HG03045 (cell line): ENCODE measurements at regions not wholly inside any gene's neighbourhood (a gene's known extent, or its start where the extent isn't known, plus 50 kb on each side); places are given as distances from the start of the nearest gene placed in this dataset.
"Not testable (repeated sequence)": the region's sequence is repeated elsewhere in the genome, so short reads cannot be mapped to it uniquely, and the experiment has no call there.

Source experiments
- ATAC-seq: cut with Tn5 transposase; IDR thresholded peaks from one replicate; pipeline ENCODE4 v1.9.1; 2021; ENCODE audit warnings: mild to moderate bottlenecking, moderate library complexity; ENCODE audit not compliant: unreplicated experiment

DNA sequence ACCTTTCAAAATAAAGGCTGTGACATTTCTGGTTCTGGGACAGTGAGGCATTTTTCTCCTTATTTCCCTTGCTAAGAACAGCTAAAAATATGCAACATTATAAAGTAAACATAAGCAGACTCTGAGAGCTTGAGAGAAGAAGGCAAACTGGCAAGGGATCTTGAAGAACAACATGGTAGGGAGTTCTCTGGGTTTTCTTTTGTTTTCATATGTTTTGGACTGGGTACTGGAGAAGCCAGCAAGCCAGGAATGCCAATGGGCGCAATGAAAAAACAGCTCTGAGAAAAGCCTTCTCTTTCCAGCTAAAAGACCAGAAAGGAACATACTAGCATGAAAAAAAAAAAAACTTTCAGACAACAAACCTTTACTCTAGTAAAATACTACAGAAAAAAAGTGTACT lies 351.4 kb upstream of the HS6ST1 start:
- ATAC-seq: no peak

DNA sequence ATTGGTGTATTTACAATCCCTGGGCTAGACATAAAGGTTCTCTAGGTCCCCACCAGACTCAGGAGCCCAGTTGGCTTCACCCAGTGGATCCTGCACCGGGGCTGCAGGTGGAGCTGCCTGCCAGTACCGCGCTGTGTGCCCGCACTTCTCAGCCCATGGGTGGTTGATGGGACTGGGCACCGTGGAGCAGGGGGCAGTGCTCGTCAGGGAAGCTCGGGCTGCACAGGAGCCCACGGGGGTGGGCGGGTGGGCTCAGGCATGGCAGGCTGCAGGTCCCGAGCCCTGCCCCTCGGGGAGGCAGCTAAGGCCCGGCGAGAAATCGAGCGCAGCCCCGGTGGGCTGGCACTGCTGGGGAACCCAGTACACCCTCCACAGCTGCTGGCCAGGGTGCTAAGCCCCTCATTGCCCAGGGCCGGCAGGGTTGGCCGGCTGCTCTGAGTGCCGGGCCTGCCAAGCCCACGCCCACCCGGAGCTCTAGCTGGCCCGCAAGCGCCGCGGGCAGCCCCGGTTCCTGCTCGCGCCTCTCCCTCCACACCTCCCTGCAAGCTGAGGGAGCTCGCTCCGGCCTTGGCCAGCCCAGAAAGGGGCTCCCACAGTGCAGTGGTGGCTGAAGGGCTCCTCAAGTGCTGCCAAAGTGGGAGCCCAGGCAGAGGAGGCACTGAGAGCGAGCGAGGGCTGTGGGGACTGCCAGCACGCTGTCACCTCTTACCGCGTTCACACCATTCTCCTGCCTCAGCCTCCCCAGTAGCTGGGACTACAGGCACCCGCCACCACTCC lies 353.5 kb upstream of the HS6ST1 start:
- not testable (repeated sequence) for ATAC-seq

DNA sequence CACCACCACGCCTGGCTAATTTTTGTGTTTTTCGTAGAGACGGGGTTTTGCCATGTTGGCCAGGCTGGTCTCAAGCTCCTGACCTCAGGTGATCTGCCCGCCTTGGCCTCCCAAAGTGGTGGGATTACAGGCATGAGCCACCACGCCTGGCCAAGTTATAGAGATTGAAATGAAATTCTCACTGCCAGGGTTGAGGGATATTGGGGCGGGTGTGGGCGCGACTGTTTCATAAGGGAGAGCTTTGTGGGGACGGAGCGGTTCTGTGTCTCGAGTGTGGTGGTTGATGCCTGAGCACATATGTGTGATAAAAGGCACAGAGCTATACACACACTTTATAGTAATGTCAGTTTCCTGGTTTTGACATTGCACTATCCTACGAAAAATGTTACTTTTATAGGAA lies 361.0 kb upstream of the HS6ST1 start:
- not testable (repeated sequence) for ATAC-seq

DNA sequence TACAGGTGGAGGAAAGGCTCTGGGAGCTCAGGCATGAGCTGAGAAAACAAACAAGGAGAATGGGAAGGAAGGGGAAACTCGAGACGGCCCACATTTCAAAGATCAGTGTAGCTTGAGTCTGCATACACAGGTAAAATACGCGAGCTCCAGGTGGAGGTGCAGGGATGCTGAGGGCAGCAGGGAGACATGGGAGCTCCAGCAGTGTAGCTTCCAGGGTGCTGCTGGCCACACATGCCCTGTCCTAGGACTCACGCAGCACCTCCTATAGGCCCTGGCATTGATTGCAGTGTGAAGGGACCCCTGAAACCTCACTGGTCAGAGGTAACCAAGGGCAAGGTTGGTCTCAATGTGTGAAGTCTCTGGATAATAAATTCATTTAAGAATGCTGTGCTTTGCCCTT lies 362.8 kb upstream of the HS6ST1 start:
- no peak for ATAC-seq

DNA sequence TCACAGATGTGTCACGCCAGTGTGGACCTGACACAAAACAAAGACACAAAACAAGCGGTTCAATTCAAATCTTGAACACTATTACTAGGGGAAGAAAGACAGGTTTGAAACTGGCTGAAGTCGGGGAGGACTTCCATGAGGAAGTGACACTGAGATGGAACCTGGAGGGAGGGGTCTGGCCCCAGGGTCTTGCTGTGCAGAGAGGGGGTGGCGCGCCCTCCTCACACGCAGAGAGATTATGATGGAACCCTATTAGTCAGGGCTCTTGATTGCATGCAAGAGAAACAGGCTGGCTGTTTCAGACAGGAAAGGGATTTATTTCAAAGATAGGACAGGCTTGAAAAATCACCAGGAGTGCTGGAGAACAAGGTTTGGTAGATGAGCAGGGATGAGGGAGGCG lies 363.6 kb upstream of the HS6ST1 start:
- ATAC-seq: no peak

DNA sequence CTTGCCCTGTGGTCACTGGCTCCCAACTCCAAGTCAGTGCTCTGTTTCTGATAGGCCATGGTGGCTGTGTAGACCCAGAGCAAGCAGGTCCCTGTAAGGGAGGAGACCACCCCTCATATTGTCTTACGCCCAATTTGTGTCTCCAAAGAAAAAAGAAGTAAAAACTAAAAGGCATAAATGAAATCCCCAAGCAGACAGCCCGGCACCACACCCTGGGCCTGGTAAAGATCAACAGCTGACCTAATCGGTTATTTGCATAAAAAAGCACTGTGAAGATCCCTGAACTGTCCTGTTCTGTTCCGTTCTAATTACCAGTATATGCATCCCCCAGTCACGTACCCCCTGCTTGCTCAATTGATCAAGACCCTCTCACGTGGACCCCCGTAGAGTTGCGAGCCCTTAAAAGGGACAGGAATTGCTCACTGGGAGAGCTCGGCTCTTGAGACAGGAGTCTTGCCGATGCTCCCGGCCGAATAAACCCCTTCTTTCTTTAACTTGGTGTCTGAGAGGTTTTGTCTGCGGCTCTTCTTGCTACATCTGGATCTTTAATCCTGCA lies 364.1 kb upstream of the HS6ST1 start:
- ATAC-seq: no peak

DNA sequence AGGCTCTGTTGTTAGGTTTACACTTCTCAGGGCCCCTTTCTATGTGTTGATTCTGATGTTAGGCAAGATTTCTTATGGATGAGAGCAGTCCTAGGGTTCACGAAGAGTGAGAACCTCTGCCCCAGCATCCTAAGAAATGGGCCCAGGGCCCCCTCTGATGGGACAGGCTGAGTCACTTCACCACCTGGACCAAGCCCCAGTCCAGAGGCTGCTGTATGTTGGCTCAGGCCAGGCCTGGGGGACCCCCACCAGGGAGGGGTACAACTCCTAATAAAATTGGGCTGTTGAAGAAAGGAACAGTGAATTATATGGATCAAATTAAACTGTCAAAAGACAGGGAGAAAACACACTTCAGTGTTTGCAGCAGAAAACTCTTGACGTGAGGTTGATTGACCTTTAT lies 365.9 kb upstream of the HS6ST1 start:
- ATAC-seq: no peak

DNA sequence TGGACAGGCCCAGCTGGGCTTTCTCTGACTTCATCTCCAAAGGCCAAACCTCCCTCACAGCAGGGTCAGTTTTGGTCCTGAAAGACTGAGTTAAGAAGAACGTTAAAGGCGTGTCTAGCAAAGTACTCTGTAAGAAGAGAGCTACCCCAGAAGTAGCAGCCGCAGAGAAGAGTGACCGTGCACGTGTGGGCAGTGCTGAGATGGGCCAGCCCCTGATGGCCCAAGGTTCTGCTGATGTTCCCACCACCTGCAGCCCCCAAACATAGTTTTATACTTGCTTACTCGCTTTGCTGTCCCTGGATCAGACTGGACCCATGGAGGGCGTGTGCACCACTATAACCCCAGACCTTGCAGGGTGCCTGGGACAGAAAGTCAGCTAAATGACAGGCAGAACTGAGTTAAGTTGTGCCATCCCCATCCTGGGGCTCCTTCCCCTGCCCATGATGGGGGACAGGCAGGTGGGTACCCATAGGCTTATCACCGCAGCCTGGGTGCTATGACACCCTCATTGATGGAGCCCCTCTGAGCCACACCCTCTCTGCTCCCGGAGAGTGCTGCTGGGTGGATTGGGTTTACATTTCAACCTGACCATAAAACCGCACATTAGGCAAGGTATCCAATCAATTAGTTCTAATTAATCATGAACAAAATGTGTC lies 367.3 kb upstream of the HS6ST1 start:
- no peak for ATAC-seq

DNA sequence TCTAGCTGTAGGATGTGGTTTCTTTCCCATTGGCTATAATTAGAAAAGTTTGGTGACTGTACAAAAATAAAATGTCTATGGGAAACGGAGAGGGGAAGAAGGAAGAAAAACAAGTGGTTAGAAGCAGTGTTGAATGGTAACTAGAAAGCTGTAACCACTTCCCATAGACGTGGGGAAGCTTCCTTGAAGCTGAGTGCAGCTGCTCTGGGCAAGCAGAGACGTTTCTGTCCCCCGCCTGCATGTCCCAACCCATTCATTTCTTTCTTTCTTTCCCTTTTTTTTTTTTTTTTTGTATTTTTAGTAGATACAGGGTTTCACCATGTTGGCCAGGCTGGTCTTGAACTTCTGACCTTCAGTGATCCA lies 367.8 kb upstream of the HS6ST1 start:
- ATAC-seq: no peak

DNA sequence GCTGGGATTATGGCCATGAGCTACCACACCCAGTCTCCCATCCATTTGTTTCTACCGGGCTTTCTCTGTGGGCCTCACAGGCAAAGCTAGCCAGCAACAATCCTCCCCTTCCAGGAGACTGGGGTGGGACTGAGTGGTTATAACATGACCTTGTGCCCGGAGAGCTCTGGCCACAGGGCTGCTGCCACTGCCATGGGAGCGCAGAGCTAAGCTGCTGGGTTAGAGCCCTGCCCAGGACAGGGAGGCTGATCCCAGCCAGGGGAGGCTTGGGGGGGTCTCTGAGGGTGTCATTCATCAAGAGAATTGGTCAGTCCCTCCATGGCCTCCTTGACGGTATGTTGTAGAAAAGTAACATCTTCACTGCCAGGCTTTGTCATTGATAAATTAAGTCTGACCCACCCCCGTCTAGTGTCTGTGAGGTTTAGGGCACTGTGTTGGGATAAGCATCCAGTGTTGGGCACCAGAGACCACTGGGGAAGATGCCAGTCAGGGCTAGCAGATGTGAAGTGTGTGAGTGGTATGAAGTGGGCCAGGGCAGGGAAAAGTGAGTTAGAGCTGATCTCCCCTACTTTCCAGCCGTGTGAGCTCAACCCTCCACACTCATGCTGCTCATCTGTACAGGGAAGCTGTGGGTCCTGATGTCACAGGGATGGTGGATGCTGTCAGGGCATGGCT lies 368.4 kb upstream of the HS6ST1 start:
- no peak for ATAC-seq

DNA sequence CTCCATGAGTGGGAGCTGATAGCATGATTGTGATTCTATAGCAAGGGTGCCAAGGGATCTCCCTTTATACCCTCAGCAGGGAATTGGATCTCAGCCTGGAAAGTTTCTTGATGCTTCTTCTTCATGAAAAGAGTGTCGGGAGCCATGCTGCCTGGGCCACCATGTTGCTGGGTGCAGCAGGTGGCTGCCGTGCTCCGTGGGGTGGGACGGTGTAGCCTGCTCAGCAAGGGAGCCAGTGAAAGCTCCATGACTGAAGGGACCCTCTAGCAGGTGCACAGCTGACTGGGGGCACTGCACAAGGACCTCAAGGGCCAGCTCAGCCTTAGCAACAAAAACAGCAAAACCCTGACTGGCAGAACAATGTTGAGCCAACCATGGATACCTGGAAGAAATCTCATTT lies 368.9 kb upstream of the HS6ST1 start:
- no peak for ATAC-seq

DNA sequence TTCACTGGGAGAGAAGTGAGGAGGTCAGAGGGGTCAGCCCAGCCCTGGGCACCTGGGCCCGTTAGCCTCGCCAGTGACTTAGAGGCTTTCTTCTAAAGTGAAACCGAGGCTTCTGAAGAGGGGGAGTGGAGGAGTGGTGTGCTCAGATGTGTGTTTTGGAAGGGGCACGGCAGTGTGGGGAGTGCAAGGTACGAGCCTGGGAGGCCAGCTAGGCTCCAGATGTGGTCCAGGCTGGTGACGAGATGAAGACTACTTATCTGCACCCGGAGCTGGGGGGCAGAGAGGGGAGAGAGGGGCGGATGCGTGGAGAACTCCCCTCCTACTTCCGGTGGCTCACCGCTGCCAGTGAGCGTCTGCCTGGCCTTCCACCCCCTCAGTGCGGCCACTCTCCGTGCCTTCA lies 371.3 kb upstream of the HS6ST1 start:
- no peak for ATAC-seq

DNA sequence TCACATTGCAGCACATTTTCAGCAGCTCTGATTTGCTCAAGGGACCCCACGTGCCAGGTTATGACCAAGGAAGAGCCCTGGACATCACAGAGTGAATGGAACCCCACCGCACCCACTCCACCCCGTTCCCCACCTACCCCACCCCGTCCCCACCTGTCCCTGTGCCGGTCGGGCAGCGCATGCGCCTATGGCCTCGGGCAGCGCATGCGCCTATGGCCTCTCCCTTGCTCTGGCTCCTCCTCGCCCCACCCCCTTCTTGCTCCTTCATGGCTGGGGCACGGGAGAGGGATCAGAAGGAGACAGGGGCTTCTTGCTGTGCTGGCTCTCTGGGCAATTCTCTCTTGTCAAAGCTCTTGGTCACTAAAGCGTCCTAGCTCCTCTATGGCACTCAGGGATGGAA lies 371.8 kb upstream of the HS6ST1 start:
- no peak for ATAC-seq

DNA sequence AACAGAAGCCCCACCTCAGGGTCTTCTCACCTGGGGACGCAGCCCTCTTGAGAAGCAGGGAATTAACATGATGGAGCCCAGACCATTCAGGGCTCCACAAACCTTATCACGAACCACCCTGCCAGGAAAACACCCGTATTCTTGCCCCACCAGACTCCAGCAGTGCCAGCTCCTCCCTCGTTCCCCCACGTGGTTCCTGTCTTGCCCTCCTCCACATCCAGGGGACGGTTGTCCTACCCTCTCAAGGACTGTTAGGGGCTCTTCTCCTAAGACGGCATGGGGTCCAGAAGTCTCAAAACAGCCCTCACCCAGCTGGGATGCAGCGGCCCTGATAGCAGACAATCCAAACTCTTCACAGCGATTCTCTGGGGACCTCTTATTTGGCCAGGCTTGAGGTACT lies 372.2 kb upstream of the HS6ST1 start:
- ATAC-seq: no peak

DNA sequence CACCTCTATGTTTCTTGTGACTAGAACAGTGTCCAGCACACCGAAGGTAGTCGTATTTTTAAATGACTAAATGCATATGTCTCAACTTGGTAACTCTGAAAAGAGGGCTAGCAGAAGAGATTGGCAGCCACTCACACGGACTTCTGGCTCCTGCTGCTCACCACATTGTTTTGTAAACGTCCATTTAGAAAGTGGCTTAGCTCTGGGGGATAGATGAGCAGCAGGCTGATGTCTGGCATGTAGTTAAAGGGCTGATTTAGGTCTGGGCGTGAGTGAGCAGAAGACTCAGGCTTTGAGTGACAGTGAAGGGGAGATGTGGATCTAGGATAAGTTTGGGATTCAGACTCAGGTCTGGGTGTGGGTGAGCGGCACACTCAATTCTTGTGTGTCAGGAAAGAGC lies 372.9 kb upstream of the HS6ST1 start:
- no peak for ATAC-seq

DNA sequence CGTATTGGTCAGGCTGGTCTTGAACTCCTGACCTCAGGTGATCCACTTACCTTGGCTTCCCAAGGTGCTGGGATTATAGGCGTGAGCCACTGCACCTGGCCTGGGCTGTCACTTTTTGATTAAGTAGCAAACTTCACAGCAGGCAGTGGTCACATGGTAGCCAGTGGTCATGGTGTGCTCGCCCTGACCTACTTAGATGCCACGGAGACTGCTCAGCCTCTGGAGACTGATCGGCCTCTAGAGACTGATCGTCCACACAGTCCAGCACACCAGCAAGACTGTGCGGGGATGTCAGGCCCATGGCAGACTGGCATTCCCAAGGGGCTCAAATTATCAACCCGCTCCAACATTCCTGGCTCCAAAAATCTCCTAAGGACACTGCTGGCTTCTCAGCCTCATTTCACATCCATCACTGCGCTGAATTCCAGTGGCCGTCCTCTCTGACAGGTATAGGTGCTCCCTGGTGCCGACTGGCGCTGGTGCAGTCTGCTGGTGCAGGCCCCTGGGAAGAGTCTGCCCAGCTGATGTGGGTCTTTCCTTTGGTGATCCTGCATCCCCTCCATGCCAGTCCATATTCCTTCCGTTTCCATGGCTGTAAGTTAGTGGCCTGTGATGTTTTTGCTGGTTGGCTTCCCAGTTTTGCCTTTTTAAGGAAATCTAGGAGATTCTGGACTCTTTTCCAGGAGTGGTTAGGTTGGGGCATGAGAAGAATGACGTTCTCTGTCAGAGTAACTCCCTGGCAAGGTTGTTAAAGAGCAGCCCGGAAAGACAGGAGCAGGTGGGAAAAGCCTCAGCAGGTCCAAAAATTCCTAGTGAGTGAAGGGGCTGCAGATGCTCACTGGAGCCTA lies 374.5 kb upstream of the HS6ST1 start:
- ATAC-seq: no peak

DNA sequence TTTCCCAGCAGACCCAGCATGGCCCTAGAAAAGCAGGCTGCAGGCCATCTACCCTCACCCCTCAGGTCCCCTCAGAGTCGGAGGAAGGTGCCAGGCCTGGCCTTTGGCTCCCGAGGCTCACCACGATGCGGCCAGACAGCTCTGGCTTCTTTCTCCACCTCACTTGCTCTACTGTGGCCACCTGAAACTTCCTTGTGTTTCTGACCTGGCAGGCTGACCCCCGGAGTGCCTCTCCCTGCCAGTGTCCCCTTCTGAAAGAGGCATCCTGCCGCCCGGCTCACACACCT lies 375.0 kb upstream of the HS6ST1 start:
- no peak for ATAC-seq

DNA sequence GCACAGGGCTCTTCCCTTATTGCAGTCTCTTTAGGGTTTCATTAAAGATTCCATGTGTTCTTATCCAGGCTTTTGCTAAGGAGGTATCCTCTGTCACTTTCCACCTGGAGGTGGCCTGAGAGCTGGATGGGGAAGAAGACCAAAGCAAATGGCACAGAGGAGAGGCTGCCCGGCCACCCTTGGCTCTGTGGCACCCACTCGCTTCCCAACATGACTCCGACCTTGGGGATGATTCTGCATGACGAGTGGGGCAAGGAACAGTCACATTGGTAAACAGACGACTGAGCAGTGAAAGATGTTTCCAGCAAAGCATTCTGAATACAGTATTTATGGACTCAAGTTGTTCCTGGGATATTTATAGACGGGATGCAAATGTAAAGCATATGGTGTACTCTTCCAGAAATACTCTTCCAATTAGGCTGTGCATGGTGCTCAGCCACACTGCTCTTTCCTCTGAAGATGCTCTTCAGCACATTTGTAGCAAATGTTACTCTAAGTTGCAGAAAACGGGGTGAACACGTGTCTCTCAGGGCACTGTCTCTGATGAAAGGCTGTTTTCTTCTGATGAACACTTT lies 377.1 kb upstream of the HS6ST1 start:
- no peak for ATAC-seq

DNA sequence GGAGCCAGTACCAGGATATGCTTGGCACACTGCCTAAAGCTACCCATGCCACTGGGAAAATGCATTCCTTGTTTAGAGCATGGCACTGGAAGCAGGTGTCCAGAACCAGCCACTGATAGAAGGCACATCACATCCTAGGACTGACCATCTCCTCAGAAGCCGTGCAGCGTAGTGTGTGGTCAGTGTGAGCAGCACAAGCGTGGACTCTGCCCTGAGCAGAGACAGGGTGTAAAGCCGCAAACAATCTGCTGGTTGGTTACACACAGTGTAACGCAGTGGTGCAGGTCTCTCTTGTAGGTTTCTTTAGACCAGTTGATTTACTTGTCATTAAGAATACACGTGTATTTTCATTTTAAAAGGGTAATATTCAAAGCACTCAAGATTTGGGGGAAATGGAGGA lies 377.8 kb upstream of the HS6ST1 start:
- ATAC-seq: no peak

DNA sequence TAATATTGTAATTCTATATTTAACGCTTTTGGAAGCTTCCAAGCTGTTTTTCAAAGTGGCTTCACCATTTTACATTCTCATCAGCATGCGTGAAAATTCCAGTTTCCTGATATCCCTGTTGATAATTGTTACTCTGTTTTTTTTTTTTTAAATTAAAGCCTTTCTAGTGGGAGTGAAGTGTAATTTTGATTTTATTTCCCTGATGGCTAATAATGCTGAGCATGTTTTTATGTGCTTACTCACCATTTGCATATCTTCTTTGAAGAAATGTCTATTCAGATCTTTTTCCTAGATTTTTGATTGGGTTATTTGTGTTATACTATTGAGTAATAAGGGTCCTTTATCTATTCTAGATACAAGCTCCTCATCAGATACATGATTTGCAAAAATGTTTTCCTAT lies 382.8 kb upstream of the HS6ST1 start:
- no peak for ATAC-seq

DNA sequence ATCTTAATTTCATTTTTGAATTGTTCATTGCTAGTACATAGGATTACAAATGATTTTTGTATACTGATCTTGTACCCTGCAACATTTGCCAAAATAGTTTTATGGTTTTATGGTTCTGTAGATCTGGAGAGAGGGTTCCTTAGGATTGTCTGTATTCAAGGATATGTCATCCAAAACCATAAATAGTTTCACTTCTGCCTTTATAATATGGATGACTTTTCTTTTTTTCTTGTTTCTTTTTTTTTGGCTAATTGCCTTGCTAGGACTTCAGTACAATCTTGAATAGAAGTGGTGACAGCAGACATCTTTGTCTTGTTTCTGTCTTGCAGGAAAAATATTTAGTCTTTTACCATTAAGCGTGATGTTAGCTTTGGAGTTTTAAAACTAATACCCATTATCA lies 383.9 kb upstream of the HS6ST1 start:
- no peak for ATAC-seq
